ENCODE measurements at regions not wholly inside any gene's neighbourhood (a gene's known extent, or its start where the extent isn't known, plus 50 kb on each side); places are given as distances from the start of the nearest gene placed in this dataset.

GRCh38 chr5:99116526-99116925 is 187.7 kb upstream of the CHD1 start:
- Histone ChIP-seq H3K9ac (ENCODE audit: low read depth, low read length) (no peak overlapping the region), H3K4me1 (ENCODE audit: insufficient read depth, low read length) (no peaks in the 10 kb centered on the region), H3K36me3 (ENCODE audit: insufficient read depth, low read length) (no peaks in the 10 kb centered on the region), H3K9me3 (ENCODE audit: control insufficient read depth, insufficient read depth, low read length) (no peaks in the 10 kb centered on the region)

- Histone ChIP-seq H3K9me3 (ENCODE audit: control insufficient read depth, insufficient read depth, low read length) (no peaks in the 10 kb centered on the region), H3K9ac (ENCODE audit: low read depth, low read length) (no peak overlapping the region), H3K4me1 (ENCODE audit: insufficient read depth, low read length) (no peaks in the 10 kb centered on the region), H3K36me3 (ENCODE audit: insufficient read depth, low read length) (no peaks in the 10 kb centered on the region)
Measured at GRCh38 chr5:99109894-99110293, 181.1 kb upstream of the CHD1 start.

- H3K4me1 ChIP-seq (ENCODE audit: insufficient read depth, low read length), result no peaks in the 10 kb centered on the region
- H3K9me3 ChIP-seq (ENCODE audit: control insufficient read depth, insufficient read depth, low read length), result no peaks in the 10 kb centered on the region
- H3K9ac ChIP-seq (ENCODE audit: low read depth, low read length), result no peak overlapping the region
- no peaks in the 10 kb centered on the region for H3K36me3 ChIP-seq (ENCODE audit: insufficient read depth, low read length)
Measured at GRCh38 chr5:99105216-99105615, 176.4 kb upstream of the CHD1 start.

GRCh38 chr5:99104538-99105132 is 175.8 kb upstream of the CHD1 start:
- no peak overlapping the region for H3K9ac ChIP-seq (ENCODE audit: low read depth, low read length)

GRCh38 chr5:99102073-99102697 is 173.4 kb upstream of the CHD1 start:
- Histone ChIP-seq H3K9me3 (ENCODE audit: control insufficient read depth, insufficient read depth, low read length) (no peaks in the 10 kb centered on the region), H3K4me1 (ENCODE audit: insufficient read depth, low read length) (no peaks in the 10 kb centered on the region), H3K36me3 (ENCODE audit: insufficient read depth, low read length) (no peaks in the 10 kb centered on the region), H3K9ac (ENCODE audit: low read depth, low read length) (no peak overlapping the region)

More at GRCh38 chr5:99104538-99105132, 175.8 kb upstream of the CHD1 start:
- Histone ChIP-seq H3K36me3 (ENCODE audit: insufficient read depth, low read length) (no peaks in the 10 kb centered on the region), H3K4me1 (ENCODE audit: insufficient read depth, low read length) (no peaks in the 10 kb centered on the region), H3K9me3 (ENCODE audit: control insufficient read depth, insufficient read depth, low read length) (no peaks in the 10 kb centered on the region)

GRCh38 chr5:99099691-99100090 is 170.9 kb upstream of the CHD1 start:
- no peaks in the 10 kb centered on the region for H3K36me3 ChIP-seq (ENCODE audit: insufficient read depth, low read length)
- H3K4me1 ChIP-seq (ENCODE audit: insufficient read depth, low read length), result no peaks in the 10 kb centered on the region
- H3K9ac ChIP-seq (ENCODE audit: low read depth, low read length), result no peak overlapping the region
- H3K9me3 ChIP-seq (ENCODE audit: control insufficient read depth, insufficient read depth, low read length), result no peaks in the 10 kb centered on the region

- peaks cover 8% of the 10 kb centered on the region; the same call in 1 of the 2 replicates for H3K9me3 ChIP-seq (ENCODE audit: control insufficient read depth, insufficient read depth, low read length)
- H3K36me3 ChIP-seq (ENCODE audit: insufficient read depth, low read length), result no peaks in the 10 kb centered on the region
- H3K9ac ChIP-seq (ENCODE audit: low read depth, low read length), result no peak overlapping the region
- H3K4me1 ChIP-seq (ENCODE audit: insufficient read depth, low read length), result no peaks in the 10 kb centered on the region
Measured at GRCh38 chr5:99089822-99090549, 161.2 kb upstream of the CHD1 start.

GRCh38 chr5:99088309-99088708 is 159.5 kb upstream of the CHD1 start:
- no peaks in the 10 kb centered on the region for H3K4me1 ChIP-seq (ENCODE audit: insufficient read depth, low read length)
- no peak overlapping the region for H3K9ac ChIP-seq (ENCODE audit: low read depth, low read length)
- no peaks in the 10 kb centered on the region for H3K36me3 ChIP-seq (ENCODE audit: insufficient read depth, low read length)
- H3K9me3 ChIP-seq (ENCODE audit: control insufficient read depth, insufficient read depth, low read length), result peaks cover 8% of the 10 kb centered on the region; the same call in 1 of the 2 replicates

GRCh38 chr5:99083197-99083596 is 154.4 kb upstream of the CHD1 start:
- no peaks in the 10 kb centered on the region for H3K36me3 ChIP-seq (ENCODE audit: insufficient read depth, low read length)
- H3K9me3 ChIP-seq (ENCODE audit: control insufficient read depth, insufficient read depth, low read length), result no peaks in the 10 kb centered on the region
- H3K4me1 ChIP-seq (ENCODE audit: insufficient read depth, low read length), result no peaks in the 10 kb centered on the region
- H3K9ac ChIP-seq (ENCODE audit: low read depth, low read length), result no peak overlapping the region

- Histone ChIP-seq H3K4me1 (ENCODE audit: insufficient read depth, low read length) (no peaks in the 10 kb centered on the region), H3K36me3 (ENCODE audit: insufficient read depth, low read length) (no peaks in the 10 kb centered on the region), H3K9ac (ENCODE audit: low read depth, low read length) (no peak overlapping the region), H3K9me3 (ENCODE audit: control insufficient read depth, insufficient read depth, low read length) (no peaks in the 10 kb centered on the region)
Measured at GRCh38 chr5:99081711-99082110, 152.9 kb upstream of the CHD1 start.

GRCh38 chr5:99076723-99077640 is 148.2 kb upstream of the CHD1 start:
- H3K9ac ChIP-seq (ENCODE audit: low read depth, low read length), result no peak overlapping the region
- H3K9me3 ChIP-seq (ENCODE audit: control insufficient read depth, insufficient read depth, low read length), result no peaks in the 10 kb centered on the region
- no peaks in the 10 kb centered on the region for H3K36me3 ChIP-seq (ENCODE audit: insufficient read depth, low read length)
- H3K4me1 ChIP-seq (ENCODE audit: insufficient read depth, low read length), result no peaks in the 10 kb centered on the region

GRCh38 chr5:99072846-99073245 is 144.0 kb upstream of the CHD1 start:
- Histone ChIP-seq H3K9me3 (ENCODE audit: control insufficient read depth, insufficient read depth, low read length) (no peaks in the 10 kb centered on the region), H3K36me3 (ENCODE audit: insufficient read depth, low read length) (no peaks in the 10 kb centered on the region)

GRCh38 chr5:99070822-99071221 is 142.0 kb upstream of the CHD1 start:
- Histone ChIP-seq H3K36me3 (ENCODE audit: insufficient read depth, low read length) (no peaks in the 10 kb centered on the region), H3K4me1 (ENCODE audit: insufficient read depth, low read length) (no peaks in the 10 kb centered on the region), H3K9me3 (ENCODE audit: control insufficient read depth, insufficient read depth, low read length) (no peaks in the 10 kb centered on the region), H3K9ac (ENCODE audit: low read depth, low read length) (no peak overlapping the region)

More at GRCh38 chr5:99072846-99073245, 144.0 kb upstream of the CHD1 start:
- H3K9ac ChIP-seq (ENCODE audit: low read depth, low read length), result no peak overlapping the region
- H3K4me1 ChIP-seq (ENCODE audit: insufficient read depth, low read length), result no peaks in the 10 kb centered on the region

- H3K36me3 ChIP-seq (ENCODE audit: insufficient read depth, low read length), result no peaks in the 10 kb centered on the region
- no peaks in the 10 kb centered on the region for H3K4me1 ChIP-seq (ENCODE audit: insufficient read depth, low read length)
- H3K9ac ChIP-seq (ENCODE audit: low read depth, low read length), result no peak overlapping the region
- H3K9me3 ChIP-seq (ENCODE audit: control insufficient read depth, insufficient read depth, low read length), result no peaks in the 10 kb centered on the region
Measured at GRCh38 chr5:99070362-99070761, 141.6 kb upstream of the CHD1 start.

Measured in ES-I3 (cell line).